ENCODE measurements at regions not wholly inside any gene's neighbourhood (a gene's known extent, or its start where the extent isn't known, plus 50 kb on each side); places are given as distances from the start of the nearest gene placed in this dataset.

GRCh38 chr5:124683917-124684555, 62.4 kb downstream of the ZNF608 start:
- WGBS, 2 donors: 33 to 36% methylated on average over 2 of the region's 2 CpGs
- Histone ChIP-seq H3K36me3 (no peaks in the 10 kb centered on the region), H3K27me3 (no peaks in the 10 kb centered on the region), H3K4me1 (peaks cover 8 to 38% (median 9%) of the 10 kb centered on the region in 3 donors), H3K27ac (no peak overlapping the region), H3K9me3 (no peaks in the 10 kb centered on the region), H3K4me3 (no peak overlapping the region)
- DNase-seq (no peak), FAIRE-seq (no peak), ATAC-seq (peak; percentile 55 to 78 (median 68))
- no peak for TF ChIP-seq CTCF (IDR thresholded peaks at IDR 0.05)
- intact Hi-C loops (cut with DNase I): no loop called here

GRCh38 chr5:124679578-124680199, 66.8 kb downstream of the ZNF608 start:
- H3K4me3 ChIP-seq: no peak overlapping the region
- 39 to 41% methylated on average over 4 of the region's 4 CpGs for WGBS, 2 donors
- FAIRE-seq: no peak
- intact Hi-C loops (cut with DNase I): no loop called here
- peaks cover 35 to 68% (median 49%) of the 10 kb centered on the region in 3 donors for H3K4me1 ChIP-seq
- peak overlapping the region in 1 of 4 donors; percentile 51 for H3K27ac ChIP-seq
- H3K36me3 ChIP-seq: no peaks in the 10 kb centered on the region
- no peaks in the 10 kb centered on the region for H3K9me3 ChIP-seq
- no peaks in the 10 kb centered on the region for H3K27me3 ChIP-seq
- DNase-seq: no peak
- peak; percentile 10 to 56 (median 40) for ATAC-seq
- TF ChIP-seq CTCF (IDR thresholded peaks at IDR 0.05): no peak

GRCh38 chr5:124678922-124679519, 67.4 kb downstream of the ZNF608 start:
- no peak for TF ChIP-seq CTCF (IDR thresholded peaks at IDR 0.05)
- peak overlapping the region in 1 of 4 donors; percentile 51 for H3K27ac ChIP-seq
- H3K36me3 ChIP-seq: no peaks in the 10 kb centered on the region
- intact Hi-C loops (cut with DNase I): no loop called here
- DNase-seq (no peak), FAIRE-seq (no peak), ATAC-seq (peak in 3 of 4 donors; percentile 11 to 42 (median 21))
- 52 to 56% methylated on average over 8 of the region's 8 CpGs for WGBS, 2 donors
- no peak overlapping the region for H3K4me3 ChIP-seq
- H3K9me3 ChIP-seq: no peaks in the 10 kb centered on the region
- no peaks in the 10 kb centered on the region for H3K27me3 ChIP-seq
- H3K4me1 ChIP-seq: peaks cover 35 to 61% (median 49%) of the 10 kb centered on the region in 3 donors

GRCh38 chr5:124678468-124678867, 68.0 kb downstream of the ZNF608 start:
- Histone ChIP-seq H3K36me3 (no peaks in the 10 kb centered on the region), H3K27ac (peak overlapping the region in 1 of 4 donors; percentile 51), H3K4me3 (no peak overlapping the region), H3K27me3 (no peaks in the 10 kb centered on the region), H3K4me1 (peaks cover 35 to 55% (median 49%) of the 10 kb centered on the region in 3 donors), H3K9me3 (no peaks in the 10 kb centered on the region)
- ATAC-seq: peak; percentile 41 to 71 (median 54)
- TF ChIP-seq CTCF (IDR thresholded peaks at IDR 0.05): no peak
- DNase-seq: peak in 1 of 6 donors; percentile 32
- WGBS, 2 donors: 74 to 81% methylated on average over 4 of the region's 4 CpGs
- intact Hi-C loops (cut with DNase I): no loop called here
- no peak for FAIRE-seq
